NCI-H146 treated with DMSO at 0.1 percent for 48 hours (cell line): ENCODE measurements at regions not wholly inside any gene's neighbourhood (a gene's known extent, or its start where the extent isn't known, plus 50 kb on each side); places are given as distances from the start of the nearest gene placed in this dataset.

ENCODE experiments used
- DNase-seq: peaks from one replicate; lab custom pipeline; 2025; ENCODE audit not compliant: unreplicated experiment; lab: John Stamatoyannopoulos, UW

DNA sequence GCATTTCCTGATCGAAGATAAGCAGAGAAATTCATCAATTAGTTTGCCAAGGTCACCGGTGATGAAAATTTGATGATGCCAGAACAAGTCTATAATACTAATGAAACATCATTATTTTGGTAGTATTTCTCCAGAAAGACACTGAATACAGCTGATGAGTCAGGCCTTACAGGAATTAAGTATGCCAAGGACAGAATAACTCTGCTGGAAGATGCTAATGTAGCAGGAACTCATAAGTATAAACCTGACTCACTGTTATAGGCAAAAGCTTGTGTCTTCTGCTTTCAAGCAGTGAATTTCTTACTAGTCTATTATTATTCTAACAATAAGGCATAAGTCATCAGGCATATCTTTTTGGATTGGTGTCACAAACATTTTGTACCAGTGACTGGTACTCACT, 1825.1 kb upstream of the IGFBP7 start:
- DNase-seq = no peak

GRCh38 chr4:58936436-58936835, 1826.3 kb upstream of the IGFBP7 start:
- no peak for DNase-seq

DNA sequence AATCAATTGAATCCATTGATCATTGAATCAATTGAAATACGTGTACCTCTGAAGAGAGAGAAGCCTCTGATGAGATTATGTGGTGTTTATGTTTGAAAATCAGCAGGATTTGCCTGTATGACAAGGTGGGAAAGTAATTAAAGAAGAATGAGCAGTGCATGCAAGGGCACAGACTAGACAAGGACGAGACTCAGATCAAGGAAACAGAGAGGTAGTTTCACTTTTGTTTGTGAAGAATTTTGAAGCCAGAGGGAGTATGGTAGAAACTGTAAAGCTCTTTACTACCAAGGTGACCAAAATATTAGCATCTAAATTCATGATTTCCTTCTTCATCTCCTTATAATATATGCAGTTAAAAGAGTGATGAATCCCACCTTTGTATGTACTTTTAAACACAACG, 1830.0 kb upstream of the IGFBP7 start:
- DNase-seq = no peak

- no peak for DNase-seq
Measured at GRCh38 chr4:58941286-58941685, 1831.1 kb upstream of the IGFBP7 start.

DNA sequence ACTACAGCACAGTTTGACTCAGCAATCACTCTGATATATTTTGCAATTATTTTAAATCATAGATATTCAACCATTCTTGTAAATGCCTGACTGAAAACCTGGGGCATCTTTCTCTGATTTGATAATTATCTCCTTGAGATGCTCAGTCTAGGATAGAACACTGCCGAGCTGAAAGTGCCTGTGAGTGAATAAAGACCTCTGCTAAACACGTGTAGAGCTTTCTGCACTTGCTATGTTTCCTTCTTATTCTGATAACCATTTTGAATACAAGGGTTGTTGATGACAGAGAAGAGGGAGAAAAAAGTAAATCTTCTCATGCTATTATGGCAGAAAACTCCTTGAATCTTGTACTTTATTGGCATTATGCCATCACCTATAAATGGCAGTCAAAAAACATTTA, 1843.4 kb upstream of the IGFBP7 start:
- DNase-seq = no peak

GRCh38 chr4:58957711-58958110, 1847.5 kb upstream of the IGFBP7 start:
- no peak for DNase-seq

DNA sequence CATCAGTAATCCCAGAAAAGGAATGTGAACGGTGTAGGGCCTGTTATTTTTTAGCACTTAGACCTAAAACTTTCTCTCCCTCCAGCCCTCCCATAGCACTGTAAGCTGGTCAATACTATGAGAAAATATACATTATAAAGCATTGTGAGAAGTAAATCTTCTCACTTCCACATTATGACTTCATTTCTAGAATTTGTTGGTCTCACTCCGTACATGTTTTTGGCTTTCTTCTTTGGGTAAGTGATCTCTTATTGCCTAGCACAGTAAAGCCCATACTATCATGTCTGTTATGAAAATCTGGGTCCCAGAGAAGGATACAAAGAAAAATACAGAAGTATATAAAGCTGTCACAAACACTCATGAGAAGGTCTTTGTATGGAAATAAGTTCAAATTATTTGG, 1851.1 kb upstream of the IGFBP7 start:
- no peak for DNase-seq

GRCh38 chr4:58961925-58962324, 1851.7 kb upstream of the IGFBP7 start:
- DNase-seq = no peak

GRCh38 chr4:58962424-58962823, 1852.2 kb upstream of the IGFBP7 start:
- no peak for DNase-seq

- DNase-seq = no peak
Measured at GRCh38 chr4:58981828-58982227, 1871.6 kb upstream of the IGFBP7 start.

- no peak for DNase-seq
Measured at GRCh38 chr4:58983887-58984286, 1873.7 kb upstream of the IGFBP7 start.

DNA sequence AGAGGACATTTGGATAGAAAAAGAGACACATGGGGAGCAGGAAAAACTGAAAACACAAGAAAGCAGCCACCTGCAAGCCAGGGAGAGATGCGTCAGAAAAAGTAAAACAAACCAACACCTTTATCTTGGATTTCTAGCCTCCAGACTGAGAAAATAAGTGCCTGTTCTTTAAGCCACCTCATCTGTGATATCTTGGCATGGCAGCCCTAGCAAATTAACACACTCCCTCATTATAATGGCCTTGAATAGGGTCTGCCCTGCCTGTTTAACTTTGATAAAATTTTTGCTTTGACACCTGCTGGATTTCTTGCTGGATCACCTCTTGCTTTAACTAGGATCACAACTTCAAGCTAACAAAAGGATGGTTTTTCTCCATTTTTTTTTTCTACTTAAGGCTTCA, 1892.0 kb upstream of the IGFBP7 start:
- no peak for DNase-seq

DNA sequence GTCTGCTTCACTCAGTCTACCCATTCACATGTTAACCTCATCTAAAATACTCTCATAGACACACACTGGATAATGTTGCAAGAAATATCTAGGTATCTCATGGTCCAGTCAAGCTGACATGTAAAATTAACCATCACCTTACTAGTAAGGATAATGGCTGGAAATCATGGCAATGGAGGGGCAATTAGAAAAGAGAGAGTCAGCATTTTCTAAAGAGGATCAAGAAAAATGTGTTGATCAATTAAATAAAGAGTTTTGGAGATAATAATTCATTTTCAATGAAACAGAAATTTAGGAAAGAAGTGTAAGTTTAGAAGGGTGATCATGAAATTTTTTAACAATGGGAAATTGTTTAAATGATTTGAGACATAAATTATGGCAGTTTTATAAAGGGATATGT, 1914.1 kb upstream of the IGFBP7 start:
- DNase-seq = no peak

DNA sequence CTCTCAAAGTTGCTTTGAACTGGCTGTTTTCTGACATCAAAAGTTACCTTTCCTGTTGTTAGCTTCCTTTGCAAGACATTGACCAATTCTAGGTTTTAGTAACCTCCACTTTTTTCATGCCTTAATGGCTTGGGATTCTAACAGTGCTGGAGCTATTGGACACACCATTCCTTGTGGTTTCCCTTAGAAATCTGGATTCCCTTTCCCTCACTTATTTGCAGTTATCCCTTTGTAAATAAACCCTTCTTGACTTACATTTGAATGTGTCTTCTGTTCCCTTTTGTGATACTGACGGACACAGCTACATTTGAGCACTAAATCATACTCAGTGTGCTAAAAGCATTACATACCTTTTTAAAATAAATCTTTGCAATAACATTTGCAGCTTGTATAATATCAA, 1927.6 kb upstream of the IGFBP7 start:
- DNase-seq = no peak

- DNase-seq = no peak
Measured at GRCh38 chr4:59039046-59039445, 1928.9 kb upstream of the IGFBP7 start.

DNA sequence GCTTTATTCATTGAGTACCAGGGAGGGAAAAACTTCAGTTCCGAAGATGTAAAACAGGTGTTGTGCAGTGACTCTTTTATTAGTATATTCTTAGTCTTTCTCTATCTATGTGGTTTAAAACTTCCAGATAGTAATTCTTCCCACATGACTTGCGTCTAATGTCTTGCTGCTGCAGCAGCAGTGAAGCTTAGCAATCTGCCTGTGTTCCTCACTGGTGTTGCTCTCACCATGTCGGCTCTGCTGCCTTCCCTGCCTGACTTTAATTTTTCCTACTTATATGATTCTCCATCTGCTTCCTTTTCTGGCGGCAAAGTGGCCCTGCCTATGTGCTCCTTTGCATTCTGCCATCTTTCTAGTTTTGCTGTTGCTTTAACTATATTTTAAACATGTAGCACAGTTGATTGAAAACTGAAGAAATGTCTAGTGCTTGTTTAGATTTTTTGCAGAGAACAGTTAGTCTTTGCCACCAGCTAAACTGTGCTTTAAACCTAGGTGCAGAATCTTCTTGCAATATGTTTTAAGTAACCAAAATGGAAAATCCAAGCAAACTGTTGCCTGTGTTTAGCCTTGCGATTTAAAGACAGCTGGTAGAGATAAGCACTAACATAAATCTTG, 1934.2 kb upstream of the IGFBP7 start:
- no peak for DNase-seq

DNA sequence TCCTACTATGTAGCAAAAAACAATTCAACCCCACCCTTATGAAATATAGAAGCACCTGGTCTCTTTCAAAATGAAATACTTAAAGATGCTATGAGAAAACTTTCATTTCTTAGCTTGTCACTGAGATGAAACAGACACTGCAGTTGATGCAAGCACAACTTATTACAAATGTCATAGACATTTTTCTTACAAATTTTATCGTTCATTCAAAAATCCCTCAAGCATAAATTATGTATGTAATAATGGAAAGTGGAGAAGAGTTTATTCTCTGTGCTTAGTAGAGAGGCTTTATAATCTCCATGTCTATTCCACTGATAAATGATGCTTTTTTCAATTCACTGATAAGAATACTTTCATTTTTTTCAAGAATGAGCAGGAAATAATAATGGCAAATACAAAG, 1943.9 kb upstream of the IGFBP7 start:
- DNase-seq = no peak

- DNase-seq = no peak
Measured at GRCh38 chr4:59057804-59058203, 1947.6 kb upstream of the IGFBP7 start.

GRCh38 chr4:59058543-59058942, 1948.4 kb upstream of the IGFBP7 start:
- no peak for DNase-seq

DNA sequence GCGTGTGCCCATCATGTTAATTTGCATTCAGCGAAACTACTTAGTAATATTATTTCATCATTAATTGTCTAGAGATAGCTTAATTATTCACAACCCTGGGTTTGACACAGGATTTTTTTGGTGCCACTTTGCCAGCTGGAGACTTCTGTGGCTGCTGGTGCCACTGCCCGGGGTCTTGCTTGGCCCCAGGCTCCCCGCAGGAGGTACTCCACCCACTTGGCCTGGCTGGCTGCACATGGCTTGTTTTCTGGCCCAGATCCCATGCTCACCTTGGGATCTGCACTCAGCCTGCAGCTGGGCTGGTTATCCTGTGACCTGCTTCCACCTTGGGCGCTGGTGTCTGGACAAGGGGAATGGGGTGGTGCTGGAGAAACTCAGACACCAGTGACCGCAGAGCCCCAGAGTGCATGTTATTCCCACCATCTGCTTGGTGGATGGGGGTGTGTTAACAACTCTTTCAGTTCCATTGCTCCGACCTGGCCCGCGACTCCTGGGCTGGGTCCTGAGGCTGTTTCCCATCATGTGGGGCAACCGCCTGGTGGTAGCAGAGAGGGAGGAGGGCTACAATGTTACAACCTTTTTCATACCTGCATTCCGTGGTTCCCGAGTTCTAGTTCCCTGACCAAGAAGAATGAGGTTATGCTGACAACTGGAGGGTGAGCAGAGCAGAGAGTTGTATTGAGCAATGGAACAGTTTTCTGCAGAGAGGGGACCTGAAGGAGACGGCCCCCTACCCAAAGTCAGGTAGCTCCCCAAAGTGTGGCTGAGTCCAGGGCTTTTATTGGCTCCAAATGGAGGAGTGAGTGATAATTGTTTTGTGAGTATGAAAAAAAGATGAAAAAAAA, 1950.0 kb upstream of the IGFBP7 start:
- no peak for DNase-seq

DNA sequence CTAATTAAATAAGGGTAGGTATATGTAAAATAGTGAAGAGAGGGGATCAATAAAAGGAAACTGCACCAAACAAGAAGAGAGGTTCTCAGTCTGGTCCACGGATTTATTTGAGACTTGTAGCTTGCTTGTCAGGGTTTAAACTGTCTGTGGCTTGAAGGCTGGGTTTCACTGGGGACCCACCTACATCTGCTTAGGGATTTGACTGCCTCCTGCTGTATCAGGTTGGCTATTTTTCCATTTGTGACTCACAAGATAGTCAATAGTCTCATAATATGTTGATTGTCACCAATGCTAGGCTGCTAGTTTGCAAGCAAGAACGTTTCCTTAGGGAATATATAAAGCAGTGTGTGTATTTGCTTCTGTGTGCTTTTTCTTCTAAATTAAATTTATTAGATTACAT, 1950.7 kb upstream of the IGFBP7 start:
- DNase-seq = no peak

- no peak for DNase-seq
Measured at GRCh38 chr4:59063015-59063720, 1953.0 kb upstream of the IGFBP7 start.
